Stimulated activated memory B cell treated with anti-CD40 and anti-IgM and Interleukin-4, amounts not matched to agents 10 μg/mL and 1 μg/mL and 100 μg/mL, for 72 hours (primary cell): ENCODE measurements at regions not wholly inside any gene's neighbourhood (a gene's known extent, or its start where the extent isn't known, plus 50 kb on each side); places are given as distances from the start of the nearest gene placed in this dataset.
A peak's percentile ranks its signal among the peaks of the same experiment; 100 is the strongest.
"Not testable (repeated sequence)": the region's sequence is repeated elsewhere in the genome, so short reads cannot be mapped to it uniquely, and the experiment has no call there.

ENCODE experiments used
- ATAC-seq: fragments of 150-1000 bp; cut with Tn5 transposase; 2 replicates; pipeline ENCODE4 v1.10.0; 2021
- H3K27ac Mint-ChIP-seq: one replicate; pipeline ENCODE4 v1.8.0; 2022; ENCODE audit warnings: mild to moderate bottlenecking, mixed read lengths
- H3K27me3 Mint-ChIP-seq: one replicate; pipeline ENCODE4 v1.8.0; 2022; ENCODE audit warnings: mixed read lengths
- H3K36me3 Mint-ChIP-seq: one replicate; pipeline ENCODE4 v1.8.0; 2022; ENCODE audit warnings: mixed read lengths
- H3K4me1 Mint-ChIP-seq: one replicate; pipeline ENCODE4 v1.8.0; 2022; ENCODE audit warnings: mixed read lengths
- H3K4me3 Mint-ChIP-seq: one replicate; pipeline ENCODE4 v1.8.0; 2022; ENCODE audit warnings: mild to moderate bottlenecking, moderate library complexity, mixed read lengths
- H3K9me3 Mint-ChIP-seq: one replicate; pipeline ENCODE4 v1.8.0; 2022; ENCODE audit warnings: mixed read lengths

DNA sequence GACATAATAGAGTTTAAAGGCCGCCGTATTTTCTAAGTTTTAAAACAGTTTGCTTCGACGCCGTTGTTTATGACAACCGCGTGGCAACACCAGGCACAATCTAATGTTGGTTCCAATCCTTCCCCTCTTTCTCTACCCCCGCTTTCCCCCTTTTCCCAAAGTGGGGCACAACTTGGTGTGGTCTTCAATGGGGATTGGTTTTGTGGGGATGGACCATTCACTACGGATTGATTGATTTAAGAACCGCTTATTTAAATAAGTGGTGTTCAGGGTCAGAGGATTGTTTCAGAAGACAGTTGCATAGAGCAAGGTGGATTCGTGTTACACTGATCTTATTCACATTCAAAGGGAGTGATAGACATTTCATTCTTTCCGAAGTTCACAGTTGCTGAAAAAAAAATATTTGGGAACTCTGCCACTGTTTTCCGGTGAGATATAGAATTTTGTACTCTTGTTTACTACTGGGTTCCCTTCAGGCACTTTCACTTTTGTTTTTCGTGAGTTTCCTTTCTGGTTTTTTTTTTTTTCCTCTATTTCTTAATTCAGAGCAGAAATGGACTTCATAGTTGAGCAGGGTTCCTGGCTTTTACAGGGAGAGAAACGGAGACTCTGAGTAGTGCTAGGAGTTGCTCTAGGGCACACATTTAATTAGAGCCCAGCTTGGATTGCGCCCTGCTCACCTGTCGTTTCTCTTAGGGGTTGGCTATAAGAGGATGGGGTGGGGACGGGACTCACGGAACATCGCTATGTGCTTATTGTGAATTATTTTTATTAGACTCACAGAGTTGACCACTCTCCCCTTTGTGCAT lies 79.6 kb upstream of the AK4 start:
- Mint-ChIP-seq H3K4me1 (peaks cover 39% of the 10 kb centered on the region), H3K4me3 (peak overlapping the region; percentile 79), H3K27ac (peak overlapping the region; percentile 98), H3K9me3 (no peaks in the 10 kb centered on the region), H3K27me3 (no peaks in the 10 kb centered on the region), H3K36me3 (no peaks in the 10 kb centered on the region)
- ATAC-seq: no peak

DNA sequence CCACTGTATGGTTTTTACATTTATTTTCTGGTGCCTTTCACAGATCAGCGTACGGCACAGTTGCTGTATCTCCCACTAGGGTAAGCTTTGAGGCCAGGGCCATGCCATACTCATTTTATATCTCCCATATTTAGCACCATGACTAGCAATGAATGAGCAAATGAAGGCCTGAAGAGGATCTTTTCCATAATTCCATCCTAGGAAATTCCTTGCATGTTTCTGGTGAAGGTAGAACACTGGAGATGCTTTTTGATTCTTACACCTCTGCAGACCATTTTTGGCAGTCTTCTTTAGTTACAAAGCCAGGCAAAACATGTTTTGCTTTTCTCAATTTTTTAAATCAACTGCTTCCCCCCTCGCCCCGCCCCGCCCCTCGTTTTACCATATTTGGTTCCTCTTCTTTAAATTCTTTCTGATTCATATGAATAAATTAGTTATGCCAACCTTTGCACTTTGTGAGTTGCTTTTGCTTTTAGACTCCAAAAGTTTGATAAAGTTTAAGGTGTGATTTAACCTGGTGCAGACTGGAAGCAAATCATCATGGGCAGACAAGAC lies 78.9 kb upstream of the AK4 start:
- H3K27me3 Mint-ChIP-seq: no peaks in the 10 kb centered on the region
- no peak for ATAC-seq
- peaks cover 36% of the 10 kb centered on the region for H3K4me1 Mint-ChIP-seq
- H3K9me3 Mint-ChIP-seq: no peaks in the 10 kb centered on the region
- peak overlapping the region; percentile 98 for H3K27ac Mint-ChIP-seq
- H3K4me3 Mint-ChIP-seq: peak overlapping the region; percentile 79
- H3K36me3 Mint-ChIP-seq: no peaks in the 10 kb centered on the region

DNA sequence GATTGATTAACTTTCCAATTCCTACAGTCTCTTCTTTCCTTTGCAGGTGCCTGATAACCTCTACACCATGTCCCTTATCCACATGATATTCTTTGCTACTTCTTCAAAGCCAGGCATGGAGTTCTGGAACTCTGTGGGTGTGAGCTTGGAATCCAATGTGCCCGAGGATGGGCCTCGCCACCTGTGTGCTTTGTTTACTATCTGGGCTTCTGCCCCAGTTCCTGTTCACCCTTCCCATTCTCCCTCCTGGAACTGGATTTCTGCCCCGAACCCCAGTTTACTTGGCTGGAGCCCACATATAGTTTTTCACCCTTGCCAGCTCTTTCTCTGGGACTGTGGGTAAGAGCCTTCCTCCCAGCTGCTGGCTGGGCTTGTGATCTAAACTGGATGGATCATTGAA lies 75.2 kb upstream of the AK4 start:
- Mint-ChIP-seq H3K4me3 (no peak overlapping the region), H3K27ac (peak overlapping the region; percentile 53), H3K36me3 (no peaks in the 10 kb centered on the region), H3K4me1 (peaks cover 13% of the 10 kb centered on the region), H3K9me3 (no peaks in the 10 kb centered on the region), H3K27me3 (no peaks in the 10 kb centered on the region)
- ATAC-seq: no peak

DNA sequence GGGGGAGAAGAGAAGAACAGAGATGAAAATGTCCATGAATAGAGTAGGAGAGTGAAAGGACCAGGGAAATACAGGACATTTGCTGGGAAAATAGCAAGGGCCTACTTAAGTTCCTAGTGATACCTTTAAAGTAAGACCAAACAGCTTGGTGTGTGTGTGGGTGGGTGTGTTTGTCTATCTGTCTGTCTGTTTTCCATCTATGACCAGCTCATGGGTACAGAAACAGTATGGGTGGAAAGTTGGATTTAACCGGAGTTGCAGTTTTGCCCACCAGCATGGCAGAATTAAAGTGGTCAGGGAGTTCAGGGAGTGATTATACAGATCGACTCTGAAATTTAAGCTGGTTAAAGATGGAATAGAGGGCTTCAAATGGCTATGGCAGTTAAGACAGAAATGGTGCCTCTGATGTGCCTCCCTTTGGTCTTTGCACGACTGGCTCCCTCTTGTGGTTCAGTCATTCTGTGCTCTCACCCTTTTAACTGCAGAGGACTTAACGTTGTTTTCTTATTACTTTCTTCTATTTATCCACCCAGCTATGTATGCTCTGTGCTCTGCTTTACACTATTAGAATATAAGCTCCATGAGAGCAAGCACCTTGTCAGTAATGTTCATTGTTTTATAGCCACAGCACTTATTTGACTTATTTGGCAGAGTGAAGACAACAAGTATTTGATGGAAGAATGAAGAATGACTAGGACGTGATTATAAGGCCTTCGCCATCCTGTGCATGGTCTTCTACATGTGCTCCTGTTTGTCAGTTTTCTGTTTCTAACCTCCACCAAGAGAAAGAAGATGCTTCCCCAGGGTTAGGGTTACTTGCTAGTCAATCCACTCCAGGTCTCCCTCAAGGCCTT lies 72.7 kb upstream of the AK4 start:
- H3K27ac Mint-ChIP-seq: no peak overlapping the region

DNA sequence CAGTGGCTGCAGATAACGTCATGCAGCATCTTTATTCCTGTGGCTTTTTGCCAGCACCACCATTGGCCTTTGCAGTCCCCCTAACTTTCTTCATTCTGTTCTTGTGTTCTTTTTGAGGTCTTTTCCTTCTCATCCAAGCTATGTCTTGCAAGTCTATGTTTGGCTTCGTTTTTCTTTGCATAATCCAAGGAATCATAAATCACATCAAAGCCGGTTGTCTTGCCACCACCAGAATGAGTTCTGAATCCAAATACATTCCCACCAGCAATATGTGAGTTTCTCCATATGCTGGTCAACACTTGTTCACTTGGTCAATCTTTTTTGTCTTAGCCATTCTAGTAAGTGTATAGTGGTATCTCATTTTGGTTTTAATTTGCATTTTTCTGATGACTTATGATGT lies 70.6 kb upstream of the AK4 start:
- Mint-ChIP-seq H3K4me3 (no peak overlapping the region), H3K27me3 (peaks cover 16% of the 10 kb centered on the region), H3K36me3 (no peaks in the 10 kb centered on the region), H3K9me3 (no peaks in the 10 kb centered on the region), H3K27ac (no peak overlapping the region), H3K4me1 (peaks cover 6% of the 10 kb centered on the region)
- ATAC-seq: no peak

More for the DNA sequence above, 72.7 kb upstream of the AK4 start:
- Mint-ChIP-seq H3K4me1 (peaks cover 6% of the 10 kb centered on the region), H3K4me3 (no peak overlapping the region), H3K9me3 (no peaks in the 10 kb centered on the region), H3K36me3 (no peaks in the 10 kb centered on the region), H3K27me3 (peaks cover 15% of the 10 kb centered on the region)
- peak; percentile 83 for ATAC-seq

DNA sequence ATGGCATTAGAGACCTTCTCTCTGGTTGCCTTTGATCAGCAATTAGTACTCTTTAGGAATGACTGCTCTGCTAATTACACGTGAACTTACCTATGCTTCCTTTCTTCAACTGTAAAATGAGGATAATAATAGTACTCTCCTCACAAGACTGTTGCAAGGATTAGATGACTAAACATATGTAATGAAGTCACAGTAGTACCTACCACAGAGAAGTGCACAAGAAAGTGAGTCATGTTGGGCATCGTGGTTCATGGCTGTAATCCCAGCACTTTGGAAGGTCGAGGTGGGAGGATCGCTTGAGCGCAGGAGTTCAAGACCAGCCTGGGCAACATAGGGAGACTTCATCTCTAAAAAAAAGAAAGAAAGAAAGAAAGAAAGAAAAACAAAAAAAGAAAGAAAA lies 68.1 kb upstream of the AK4 start:
- ATAC-seq: no peak
- no peak overlapping the region for H3K27ac Mint-ChIP-seq

DNA sequence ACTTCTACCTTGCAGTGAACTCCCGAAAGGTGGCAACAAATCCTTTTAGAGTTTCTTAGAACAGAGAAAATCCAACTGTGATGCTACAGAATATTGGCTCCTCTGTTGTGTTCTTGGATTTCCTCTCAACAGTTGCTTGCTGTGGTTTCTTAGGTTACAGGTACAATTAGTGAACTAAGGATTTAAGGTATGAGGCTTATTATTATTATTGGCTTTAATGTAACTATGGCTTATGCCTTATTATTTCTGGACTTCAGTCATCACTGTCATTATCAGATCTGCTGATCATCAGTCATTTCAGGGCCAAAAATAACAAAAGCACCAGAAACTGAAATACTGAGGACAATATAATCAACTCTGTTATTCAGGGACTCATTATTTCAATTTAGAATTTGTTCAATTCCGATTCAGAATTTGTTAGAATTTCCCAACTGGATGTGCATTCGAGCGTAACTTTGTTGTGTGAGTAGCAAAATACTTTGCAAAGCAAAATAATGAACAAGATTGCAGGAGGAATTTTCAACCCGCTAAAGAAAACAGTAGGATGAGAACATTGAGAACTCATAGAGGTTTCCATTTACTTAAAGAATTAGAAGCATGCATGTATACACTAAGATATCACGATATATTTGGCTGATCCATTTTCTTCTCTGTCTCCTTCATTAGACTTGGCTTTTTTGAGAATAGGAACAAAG lies 65.5 kb upstream of the AK4 start:
- Mint-ChIP-seq H3K4me3 (no peak overlapping the region), H3K27me3 (peaks cover 16% of the 10 kb centered on the region), H3K9me3 (peaks cover 3% of the 10 kb centered on the region), H3K4me1 (no peaks in the 10 kb centered on the region), H3K36me3 (peaks cover 2% of the 10 kb centered on the region), H3K27ac (no peak overlapping the region)
- no peak for ATAC-seq

More for the DNA sequence above, 68.1 kb upstream of the AK4 start:
- Mint-ChIP-seq H3K4me1 (peaks cover 6% of the 10 kb centered on the region), H3K9me3 (no peaks in the 10 kb centered on the region), H3K36me3 (no peaks in the 10 kb centered on the region), H3K27me3 (peaks cover 16% of the 10 kb centered on the region), H3K4me3 (no peak overlapping the region)

DNA sequence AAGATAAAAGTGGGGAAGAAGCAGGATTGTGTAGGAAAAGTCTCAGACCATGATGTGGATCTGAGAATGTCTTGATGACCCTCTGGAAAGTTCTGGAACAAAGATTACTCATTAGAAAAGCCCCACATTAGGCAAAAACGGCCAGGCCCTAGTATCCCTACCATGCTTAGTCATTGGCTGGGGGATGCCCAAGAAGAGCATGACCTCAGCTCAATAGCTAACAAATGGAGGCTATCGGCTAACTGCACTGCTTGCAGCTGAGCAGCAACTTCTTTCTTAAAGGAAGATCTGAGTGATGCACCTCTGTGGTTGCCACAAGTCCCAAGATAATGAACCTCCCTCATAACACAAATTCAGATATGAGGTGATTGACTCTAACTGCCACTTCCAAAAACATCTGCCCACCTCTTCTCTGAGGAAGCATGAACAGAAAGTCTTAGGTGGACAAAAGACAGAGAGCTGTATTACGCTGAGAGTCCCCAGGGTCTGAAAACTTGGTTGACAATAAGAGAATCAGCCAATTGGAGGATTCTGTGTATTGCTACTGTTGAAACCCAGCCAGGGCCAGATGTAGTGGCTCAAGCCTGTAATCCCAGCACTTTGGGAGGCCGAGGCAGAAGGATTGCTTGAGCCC lies 64.6 kb upstream of the AK4 start:
- ATAC-seq: peak; percentile 75
- Mint-ChIP-seq H3K9me3 (peaks cover 6% of the 10 kb centered on the region), H3K4me1 (no peaks in the 10 kb centered on the region), H3K4me3 (no peak overlapping the region), H3K27me3 (peaks cover 16% of the 10 kb centered on the region), H3K36me3 (peaks cover 6% of the 10 kb centered on the region), H3K27ac (no peak overlapping the region)

DNA sequence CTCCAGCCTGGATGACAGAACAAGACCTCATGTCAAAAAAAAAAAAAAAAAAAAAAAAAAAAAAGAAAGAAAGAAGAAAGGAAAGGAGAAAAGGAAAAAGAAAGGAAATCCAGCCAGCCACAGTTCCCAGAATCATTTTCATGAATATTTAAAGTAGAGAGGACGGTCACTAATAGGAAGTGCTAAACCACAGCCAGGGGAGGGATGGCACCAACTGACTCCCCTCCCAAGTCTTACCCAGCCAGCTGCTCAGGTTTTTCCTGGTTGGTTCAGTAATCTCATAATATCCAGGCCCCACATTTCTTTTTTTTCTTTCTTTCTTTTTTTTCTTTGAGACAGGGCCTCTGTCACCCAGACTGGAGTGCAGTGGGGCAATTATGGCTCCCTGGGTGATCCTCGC lies 63.9 kb upstream of the AK4 start:
- Mint-ChIP-seq H3K4me1 (no peaks in the 10 kb centered on the region), H3K9me3 (peaks cover 6% of the 10 kb centered on the region), H3K27ac (no peak overlapping the region), H3K27me3 (peaks cover 14% of the 10 kb centered on the region), H3K36me3 (peaks cover 6% of the 10 kb centered on the region), H3K4me3 (no peak overlapping the region)
- ATAC-seq: no peak

DNA sequence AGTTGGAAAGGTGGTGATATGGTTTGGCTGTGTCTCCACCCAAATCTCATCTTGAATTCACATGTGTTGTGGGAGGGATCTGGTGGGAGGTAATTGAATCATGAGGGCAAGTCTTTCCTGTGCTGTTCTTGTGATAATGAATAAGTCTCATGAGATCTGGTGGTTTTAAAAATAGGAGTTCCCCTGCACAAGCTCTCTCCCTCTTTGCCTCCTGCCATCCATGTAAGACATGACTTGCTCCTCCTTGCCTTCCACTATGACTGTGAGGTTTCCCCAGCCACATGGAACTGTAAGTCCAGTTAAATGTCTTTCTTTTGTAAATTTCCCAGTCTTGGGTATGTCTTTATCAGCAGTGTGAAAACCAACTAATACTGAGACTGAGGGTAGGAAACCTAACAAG lies 60.5 kb upstream of the AK4 start:
- not testable (repeated sequence) for ATAC-seq, H3K4me3 Mint-ChIP-seq, H3K4me1 Mint-ChIP-seq, H3K27ac Mint-ChIP-seq, H3K9me3 Mint-ChIP-seq, H3K36me3 Mint-ChIP-seq
- H3K27me3 Mint-ChIP-seq: peaks cover 10% of the 10 kb centered on the region

DNA sequence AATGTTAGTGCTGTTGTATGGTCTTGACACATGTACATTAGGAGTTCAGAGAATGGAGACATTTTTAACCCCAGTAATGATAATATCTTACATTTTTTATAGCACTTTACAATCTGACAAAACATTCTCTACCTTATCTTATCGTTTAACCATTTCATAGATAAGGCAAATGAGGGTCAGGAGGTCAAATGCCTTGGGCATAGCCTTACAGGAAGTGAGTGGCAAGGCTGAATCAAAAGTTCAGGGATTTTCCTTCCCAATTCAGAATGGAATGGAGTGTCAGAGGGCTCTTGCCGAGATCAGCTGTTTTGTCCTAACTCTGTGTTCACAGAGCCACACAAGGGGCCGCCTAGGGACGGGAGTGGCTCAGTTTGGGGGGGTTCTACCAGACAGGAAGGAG lies 57.6 kb upstream of the AK4 start:
- peaks cover 6% of the 10 kb centered on the region for H3K36me3 Mint-ChIP-seq
- H3K9me3 Mint-ChIP-seq: peaks cover 6% of the 10 kb centered on the region
- H3K27me3 Mint-ChIP-seq: peaks cover 10% of the 10 kb centered on the region

DNA sequence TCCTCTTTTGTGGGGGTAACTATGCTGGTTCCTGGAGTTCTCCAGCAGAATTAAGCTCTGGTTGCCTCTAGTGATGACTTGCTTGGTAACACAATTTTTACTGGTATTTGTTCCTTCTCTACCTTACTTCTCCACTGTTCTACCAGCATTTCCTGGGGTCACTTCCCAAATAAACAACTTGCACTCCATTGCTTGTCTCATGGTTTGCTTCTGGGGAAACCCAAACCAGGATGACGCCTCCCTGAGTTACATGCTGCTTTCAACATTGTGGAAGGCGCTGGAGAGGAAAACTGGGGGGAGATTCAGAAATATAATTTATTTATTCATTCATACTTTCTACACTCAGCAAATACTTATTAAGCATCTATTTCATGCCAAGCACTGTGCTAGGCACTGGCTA lies 55.3 kb upstream of the AK4 start:
- Mint-ChIP-seq H3K36me3 (peaks cover 2% of the 10 kb centered on the region), H3K4me1 (no peaks in the 10 kb centered on the region), H3K27ac (no peak overlapping the region), H3K9me3 (peaks cover 4% of the 10 kb centered on the region), H3K4me3 (no peak overlapping the region), H3K27me3 (peaks cover 10% of the 10 kb centered on the region)
- no peak for ATAC-seq

More for the DNA sequence above, 57.6 kb upstream of the AK4 start:
- no peak overlapping the region for H3K4me3 Mint-ChIP-seq
- no peaks in the 10 kb centered on the region for H3K4me1 Mint-ChIP-seq
- no peak for ATAC-seq
- H3K27ac Mint-ChIP-seq: no peak overlapping the region

DNA sequence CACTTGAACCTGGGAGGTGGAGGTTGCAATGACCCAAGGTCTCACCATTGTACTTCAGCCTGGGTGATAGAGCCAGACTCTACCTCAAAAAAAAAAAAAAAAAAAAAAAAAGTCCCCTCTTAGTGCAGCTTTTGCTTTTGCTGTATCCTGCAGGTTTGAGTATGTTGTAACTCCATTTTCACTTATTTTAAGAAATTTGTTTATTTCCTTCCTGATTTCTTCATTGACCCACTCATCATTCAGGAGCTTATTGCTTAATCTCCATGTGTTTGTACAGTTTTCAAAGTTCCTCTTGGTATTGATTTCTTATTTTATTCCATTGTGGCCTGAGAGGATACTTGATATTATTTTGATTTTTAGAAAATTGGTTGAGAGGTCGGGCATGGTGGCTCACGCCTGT lies 50.9 kb upstream of the AK4 start:
- Mint-ChIP-seq H3K4me1 (no peaks in the 10 kb centered on the region), H3K27ac (no peak overlapping the region), H3K27me3 (peaks cover 7% of the 10 kb centered on the region), H3K4me3 (no peak overlapping the region), H3K9me3 (peaks cover 8% of the 10 kb centered on the region), H3K36me3 (no peaks in the 10 kb centered on the region)
- ATAC-seq: no peak
